Ovary (tissue), 3 donors: ENCODE measurements at regions not wholly inside any gene's neighbourhood (a gene's known extent, or its start where the extent isn't known, plus 50 kb on each side); places are given as distances from the start of the nearest gene placed in this dataset.

Experiments
- POLR2A ChIP-seq: fragments of 450-650 bp; IDR thresholded peaks from one replicate; pipeline ENCODE4 v1.6.1; 2017; ENCODE audit warnings: antibody characterized with exemption, mild to moderate bottlenecking, moderate library complexity
- TF ChIP-seq, protein P1 (sequence below), 3 donors: fragments of 450-650 bp in 2 of 3; fragments of 200-600 bp in 1 of 3; IDR thresholded peaks; one replicate each; pipeline versions ENCODE4 v1.5.1 to v1.8.0; 2016 to 2022; ENCODE audit warnings: antibody characterized with exemption in 3 of 3, mild to moderate bottlenecking in 1 of 3
- donor health status: DM: no; HTN: no; CAD: no.

- TF ChIP-seq, protein P1, sequence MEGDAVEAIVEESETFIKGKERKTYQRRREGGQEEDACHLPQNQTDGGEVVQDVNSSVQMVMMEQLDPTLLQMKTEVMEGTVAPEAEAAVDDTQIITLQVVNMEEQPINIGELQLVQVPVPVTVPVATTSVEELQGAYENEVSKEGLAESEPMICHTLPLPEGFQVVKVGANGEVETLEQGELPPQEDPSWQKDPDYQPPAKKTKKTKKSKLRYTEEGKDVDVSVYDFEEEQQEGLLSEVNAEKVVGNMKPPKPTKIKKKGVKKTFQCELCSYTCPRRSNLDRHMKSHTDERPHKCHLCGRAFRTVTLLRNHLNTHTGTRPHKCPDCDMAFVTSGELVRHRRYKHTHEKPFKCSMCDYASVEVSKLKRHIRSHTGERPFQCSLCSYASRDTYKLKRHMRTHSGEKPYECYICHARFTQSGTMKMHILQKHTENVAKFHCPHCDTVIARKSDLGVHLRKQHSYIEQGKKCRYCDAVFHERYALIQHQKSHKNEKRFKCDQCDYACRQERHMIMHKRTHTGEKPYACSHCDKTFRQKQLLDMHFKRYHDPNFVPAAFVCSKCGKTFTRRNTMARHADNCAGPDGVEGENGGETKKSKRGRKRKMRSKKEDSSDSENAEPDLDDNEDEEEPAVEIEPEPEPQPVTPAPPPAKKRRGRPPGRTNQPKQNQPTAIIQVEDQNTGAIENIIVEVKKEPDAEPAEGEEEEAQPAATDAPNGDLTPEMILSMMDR (IDR thresholded peaks at IDR 0.05), result no peak
- TF ChIP-seq POLR2A, result no peak
These were observed 210.8 kb upstream of the C1orf174 start for GRCh38 chr1:4110888-4111287.
